ENCODE measurements at regions not wholly inside any gene's neighbourhood (a gene's known extent, or its start where the extent isn't known, plus 50 kb on each side); places are given as distances from the start of the nearest gene placed in this dataset.

DNA sequence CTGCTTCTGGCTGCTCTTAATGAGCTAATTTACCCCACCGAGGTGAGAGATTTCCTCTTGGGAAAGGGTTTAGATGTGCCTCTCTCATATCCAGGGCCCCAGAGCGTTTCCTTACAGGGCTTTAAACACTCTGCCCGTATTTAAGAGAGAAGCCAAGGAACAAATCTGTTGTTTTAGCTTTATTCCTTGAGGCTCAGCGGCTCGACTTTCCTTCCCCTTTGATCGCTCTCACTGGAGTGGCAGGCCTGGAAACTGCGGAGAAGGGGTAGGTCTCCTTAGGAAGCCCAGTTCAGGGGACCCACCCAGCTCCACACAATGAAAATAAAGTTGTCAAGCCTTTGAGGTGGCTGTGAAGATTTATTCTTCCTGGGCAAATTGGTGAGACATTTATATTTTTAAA, 132.0 kb upstream of the JAG1 start:
- TF ChIP-seq POLR2AphosphoS5 (IDR thresholded peaks at IDR 0.05) (no peak), POLR2A (IDR thresholded peaks at IDR 0.05) (no peak)

Data from sigmoid colon (tissue), 4 donors.